HCT116 (cell line): ENCODE measurements at regions not wholly inside any gene's neighbourhood (a gene's known extent, or its start where the extent isn't known, plus 50 kb on each side); places are given as distances from the start of the nearest gene placed in this dataset.

Source experiments
- ATAC-seq: fragments of 200-7000 bp; cut with Tn5 transposase; 2 replicates; pipeline ENCODE4 v1.9.1; 2020; ENCODE audit warnings: mild to moderate bottlenecking, moderate library complexity
- BruUV-seq: library from RNA; stranded (reverse); fragments of 400-500 nt; replicated peaks from 2 replicates; lab custom pipeline; 2021; lab: Mats Ljungman, UMichigan
- CTCF ChIA-PET: fragments of 300-600 bp; sonication (Branson Sonifier 250); formaldehyde crosslinking; loops from one replicate; lab custom pipeline; 2021; ENCODE audit warnings: antibody characterized with exemption; lab: Charles Lee
- POLR2A ChIA-PET: fragments of 300-600, 350-600 bp; sonication (Branson Sonifier 250); formaldehyde crosslinking; loops from one replicate; lab custom pipeline; 2021; ENCODE audit warnings: antibody characterized with exemption; lab: Charles Lee
- RAD21 ChIA-PET, 2 experiments: fragments of 300-600 bp; sonication (Branson Sonifier 250); formaldehyde crosslinking; loops; one replicate each; lab custom pipeline; 2023; ENCODE audit warnings: low total read pairs in 2 of 2; ENCODE audit not compliant: uncharacterized antibody in 2 of 2, unreplicated experiment in 2 of 2, low non-redundant PET in 1 of 2; lab: Charles Lee
- DNase-seq: peaks from one replicate; pipeline ENCODE4 v3.0.0-alpha.2; 2010; ENCODE audit warnings: low read depth, low spot score
- H2AFZ ChIP-seq: fragments of 200-600 bp; shearing (Covaris generic), sonication (generic); 2 replicates; pipeline ENCODE4 v1.6.1; 2017; ENCODE audit warnings: low read depth, mixed run types, mixed read lengths, antibody characterized with exemption, low read length; ENCODE audit not compliant: poor library complexity, severe bottlenecking
- H3K27ac ChIP-seq: 2 replicates; pipeline ENCODE4 v1.5.1; 2012; ENCODE audit warnings: low read depth, low read length
- H3K27me3 ChIP-seq: fragments of 200-600 bp; sonication (generic); 2 replicates; pipeline ENCODE4 v1.6.1; 2016; ENCODE audit warnings: mixed run types, low read length, mixed read lengths; ENCODE audit not compliant: insufficient read depth
- H3K36me3 ChIP-seq, 2 experiments: fragments of 200-500 bp in 1 of 2; fragments of 200-600 bp in 1 of 2; sonication (Bioruptor generic) in 1 of 2; sonication (generic) in 1 of 2; 2 replicates each; pipeline versions ENCODE4 v1.5.1 to v1.6.1; 2014 to 2016; ENCODE audit warnings: low read length in 2 of 2, inconsistent platforms in 1 of 2, mixed read lengths in 1 of 2, mixed run types in 1 of 2; ENCODE audit not compliant: insufficient read depth in 2 of 2, control insufficient read depth in 1 of 2
- H3K4me1 ChIP-seq, 2 experiments: fragments of 200-600 bp in 1 of 2; sonication (generic) in 1 of 2; 2 replicates each; pipeline versions ENCODE4 v1.5.1 to v1.6.1; 2012 to 2017; ENCODE audit warnings: low read length in 2 of 2, inconsistent platforms in 1 of 2, mild to moderate bottlenecking in 1 of 2, mixed read lengths in 1 of 2, mixed run types in 1 of 2, moderate library complexity in 1 of 2; ENCODE audit not compliant: insufficient read depth in 2 of 2, control insufficient read depth in 1 of 2
- H3K4me2 ChIP-seq: fragments of 200-600 bp; sonication (generic); 2 replicates; pipeline ENCODE4 v1.6.1; 2017; ENCODE audit warnings: mixed run types, low read length, mixed read lengths
- H3K4me3 ChIP-seq, 2 experiments: fragments of 200-600 bp in 1 of 2; sonication (generic) in 1 of 2; replicated peaks in 1 of 2; 2 replicates each; pipeline ENCODE4 v1.5.1; 2011 to 2016; ENCODE audit warnings: low read length in 2 of 2, control low read depth in 1 of 2, low read depth in 1 of 2, mild to moderate bottlenecking in 1 of 2, mixed read lengths in 1 of 2, mixed run types in 1 of 2
- H3K79me2 ChIP-seq: fragments of 200-600 bp; sonication (generic); 2 replicates; pipeline ENCODE4 v1.6.1; 2017; ENCODE audit warnings: mild to moderate bottlenecking, mixed run types, low read length, moderate library complexity, mixed read lengths; ENCODE audit not compliant: insufficient read depth
- H3K9ac ChIP-seq: fragments of 200-600 bp; sonication (generic); 2 replicates; pipeline ENCODE4 v1.6.1; 2016; ENCODE audit warnings: low read length, mixed read lengths
- H3K9me2 ChIP-seq: fragments of 200-600 bp; sonication (generic), shearing (Covaris generic); 2 replicates; pipeline ENCODE4 v1.6.1; 2017; ENCODE audit warnings: mixed run types, mild to moderate bottlenecking, moderate library complexity; ENCODE audit not compliant: insufficient read depth
- H3K9me3 ChIP-seq, 2 experiments: fragments of 200-500 bp in 1 of 2; fragments of 200-600 bp in 1 of 2; sonication (Bioruptor generic) in 1 of 2; sonication (generic) in 1 of 2; 2 replicates each; pipeline ENCODE4 v1.6.1; 2014 to 2017; ENCODE audit warnings: low read length in 2 of 2, mixed read lengths in 2 of 2, inconsistent platforms in 1 of 2, low read depth in 1 of 2, mild to moderate bottlenecking in 1 of 2, mixed run types in 1 of 2, moderate library complexity in 1 of 2; ENCODE audit not compliant: control insufficient read depth in 1 of 2, insufficient read depth in 1 of 2
- H4K20me1 ChIP-seq: fragments of 200-600 bp; sonication (generic), shearing (Covaris generic); 2 replicates; pipeline ENCODE4 v1.6.1; 2017; ENCODE audit warnings: mixed run types, mild to moderate bottlenecking, moderate library complexity; ENCODE audit not compliant: insufficient read depth
- ATF3 ChIP-seq: IDR thresholded peaks from 2 replicates; pipeline ENCODE4 v1.6.1; 2012
- CBX3 ChIP-seq: IDR thresholded peaks from 2 replicates; pipeline ENCODE4 v1.6.1; 2012; ENCODE audit warnings: low read depth
- CEBPB ChIP-seq: IDR thresholded peaks from 2 replicates; pipeline ENCODE4 v1.6.1; 2012; ENCODE audit warnings: low read depth
- EGR1 ChIP-seq: IDR thresholded peaks from 2 replicates; pipeline ENCODE4 v1.6.1; 2012; ENCODE audit warnings: low read depth
- ELF1 ChIP-seq: IDR thresholded peaks from 2 replicates; pipeline ENCODE4 v1.6.1; 2012; ENCODE audit warnings: low read depth, borderline replicate concordance
- EZH2phosphoT487 ChIP-seq: fragments of 200-600 bp; IDR thresholded peaks from 2 replicates; pipeline ENCODE4 v1.6.1; 2018; ENCODE audit warnings: antibody characterized with exemption, borderline replicate concordance
- JUND ChIP-seq: IDR thresholded peaks from 2 replicates; pipeline ENCODE4 v1.6.1; 2012
- POLR2A ChIP-seq: IDR thresholded peaks from 2 replicates; pipeline ENCODE4 v1.7.0; 2011; ENCODE audit warnings: borderline replicate concordance; ENCODE audit not compliant: insufficient read depth, insufficient read length; ENCODE audit errors: extremely low read depth
- POLR2AphosphoS5 ChIP-seq: IDR thresholded peaks from 2 replicates; pipeline ENCODE4 v1.6.1; 2011; ENCODE audit warnings: mild to moderate bottlenecking, low read depth, low read length, moderate library complexity
- RAD21 ChIP-seq: IDR thresholded peaks from 2 replicates; pipeline ENCODE4 v1.6.1; 2012; ENCODE audit warnings: low read depth, mild to moderate bottlenecking
- SIN3A ChIP-seq: IDR thresholded peaks from 2 replicates; pipeline ENCODE4 v1.6.1; 2012; ENCODE audit warnings: low read depth
- SP1 ChIP-seq: IDR thresholded peaks from 2 replicates; pipeline ENCODE4 v1.6.1; 2012; ENCODE audit warnings: low read depth
- SRF ChIP-seq: IDR thresholded peaks from 2 replicates; pipeline ENCODE4 v1.6.1; 2012; ENCODE audit warnings: low read depth
- TCF7L2 ChIP-seq: IDR thresholded peaks from 2 replicates; pipeline ENCODE4 v1.7.0; 2011; ENCODE audit warnings: borderline replicate concordance, inconsistent platforms; ENCODE audit not compliant: insufficient read depth, insufficient read length; ENCODE audit errors: extremely low read depth
- YY1 ChIP-seq: IDR thresholded peaks from 2 replicates; pipeline ENCODE4 v1.6.1; 2011; ENCODE audit warnings: low read length, low read depth, moderate library complexity, mild to moderate bottlenecking; ENCODE audit not compliant: insufficient replicate concordance; ENCODE audit errors: extremely low read depth
- ZFX ChIP-seq: fragments of 450-650 bp; IDR thresholded peaks from 2 replicates; pipeline ENCODE4 v1.6.1; 2017
- ZNF274 ChIP-seq: fragments of 200-500 bp; sonication (Bioruptor generic); IDR thresholded peaks from 2 replicates; pipeline ENCODE4 v1.6.1; 2014; ENCODE audit warnings: mild to moderate bottlenecking, low read depth, low read length, inconsistent platforms
- intact Hi-C: fragments of 100-400 bp; cut with micrococcal nuclease; formaldehyde crosslinking; loops from 2 replicates; pipeline ENCODE4 v1.10.0; 2022
- TF ChIP-seq, protein P1 (sequence below): IDR thresholded peaks from 2 replicates; pipeline ENCODE4 v1.6.1; 2011; ENCODE audit warnings: mild to moderate bottlenecking, low read length, moderate library complexity; ENCODE audit not compliant: insufficient replicate concordance; ENCODE audit errors: extremely low read depth

DNA sequence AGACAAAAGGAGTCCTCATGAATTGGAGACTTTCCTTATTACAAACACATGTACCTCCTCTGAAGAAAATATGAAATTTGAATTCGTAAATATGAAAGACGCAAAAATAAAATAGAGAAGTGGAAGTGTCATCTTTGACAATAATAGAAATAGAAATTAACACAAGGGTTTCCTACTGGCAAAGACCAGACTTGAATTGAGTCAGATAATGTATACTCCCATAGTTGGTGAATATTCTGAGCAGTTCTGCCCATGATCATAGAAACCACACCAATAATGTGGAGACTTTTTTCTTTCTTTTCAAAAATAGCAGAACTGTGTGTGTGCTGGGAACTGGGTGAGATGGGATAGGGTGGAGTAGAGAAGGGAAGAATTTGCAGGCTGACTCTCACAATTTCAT is 277.7 kb upstream of the TET2 start:
- ChIA-PET POLR2A (no interaction called here), RAD21 (no interaction called here), CTCF (no interaction called here)
- Histone ChIP-seq H3K9me3 (no peaks in the 10 kb centered on the region), H2AFZ (no peak overlapping the region), H3K9ac (no peak overlapping the region), H3K4me2 (no peak overlapping the region), H3K79me2 (no peaks in the 10 kb centered on the region), H3K27ac (no peak overlapping the region), H3K9me2 (no peaks in the 10 kb centered on the region), H3K4me1 (no peaks in the 10 kb centered on the region), H3K27me3 (no peaks in the 10 kb centered on the region), H3K4me3 (no peak overlapping the region), H3K36me3 (no peaks in the 10 kb centered on the region), H4K20me1 (no peaks in the 10 kb centered on the region)
- intact Hi-C loops, result no loop called here
- no peak for DNase-seq
- no TSS peak for BruUV-seq
- ATAC-seq, result no peak
- TF ChIP-seq TCF7L2 (no peak), ZFX (no peak), EGR1 (no peak), CEBPB (no peak), EZH2phosphoT487 (no peak), JUND (no peak), SIN3A (no peak), POLR2A (no peak), ZNF274 (no peak), RAD21 (no peak), ELF1 (no peak), CBX3 (no peak), SRF (no peak), YY1 (no peak), ATF3 (no peak), SP1 (no peak), POLR2AphosphoS5 (no peak)
- TF ChIP-seq, protein P1, sequence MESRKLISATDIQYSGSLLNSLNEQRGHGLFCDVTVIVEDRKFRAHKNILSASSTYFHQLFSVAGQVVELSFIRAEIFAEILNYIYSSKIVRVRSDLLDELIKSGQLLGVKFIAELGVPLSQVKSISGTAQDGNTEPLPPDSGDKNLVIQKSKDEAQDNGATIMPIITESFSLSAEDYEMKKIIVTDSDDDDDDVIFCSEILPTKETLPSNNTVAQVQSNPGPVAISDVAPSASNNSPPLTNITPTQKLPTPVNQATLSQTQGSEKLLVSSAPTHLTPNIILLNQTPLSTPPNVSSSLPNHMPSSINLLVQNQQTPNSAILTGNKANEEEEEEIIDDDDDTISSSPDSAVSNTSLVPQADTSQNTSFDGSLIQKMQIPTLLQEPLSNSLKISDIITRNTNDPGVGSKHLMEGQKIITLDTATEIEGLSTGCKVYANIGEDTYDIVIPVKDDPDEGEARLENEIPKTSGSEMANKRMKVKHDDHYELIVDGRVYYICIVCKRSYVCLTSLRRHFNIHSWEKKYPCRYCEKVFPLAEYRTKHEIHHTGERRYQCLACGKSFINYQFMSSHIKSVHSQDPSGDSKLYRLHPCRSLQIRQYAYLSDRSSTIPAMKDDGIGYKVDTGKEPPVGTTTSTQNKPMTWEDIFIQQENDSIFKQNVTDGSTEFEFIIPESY, result no peak
